Fibroblast of mammary gland (primary cell): ENCODE measurements at regions not wholly inside any gene's neighbourhood (a gene's known extent, or its start where the extent isn't known, plus 50 kb on each side); places are given as distances from the start of the nearest gene placed in this dataset.

Experiments used
- DNase-seq: peaks from one replicate; pipeline ENCODE4 v3.0.0-alpha.2; 2010; ENCODE audit warnings: low read depth
- H3K4me3 ChIP-seq: 2 replicates; pipeline ENCODE4 v1.5.1; 2011; ENCODE audit warnings: low read depth, mild to moderate bottlenecking, low read length, moderate library complexity; ENCODE audit not compliant: control insufficient read depth
- CTCF ChIP-seq: conservative IDR thresholded peaks from 2 replicates; pipeline ENCODE4 v1.5.1; 2011; ENCODE audit warnings: low read depth, low read length, inconsistent platforms; ENCODE audit not compliant: control insufficient read depth, insufficient read depth

- no peak for DNase-seq
- H3K4me3 ChIP-seq: no peak overlapping the region
- TF ChIP-seq CTCF: no peak
These were observed 688.1 kb downstream of the PLA2G4A start for GRCh38 chr1:187516874-187517273.

GRCh38 chr1:187517546-187517945 lies 688.8 kb downstream of the PLA2G4A start:
- no peak for TF ChIP-seq CTCF

GRCh38 chr1:187527346-187527745 lies 698.6 kb downstream of the PLA2G4A start:
- DNase-seq: no peak
- TF ChIP-seq CTCF: no peak

More at GRCh38 chr1:187517546-187517945, 688.8 kb downstream of the PLA2G4A start:
- H3K4me3 ChIP-seq: no peak overlapping the region
- DNase-seq: no peak

GRCh38 chr1:187537936-187538335 lies 709.2 kb downstream of the PLA2G4A start:
- no peak for DNase-seq
- no peak overlapping the region for H3K4me3 ChIP-seq
- no peak for TF ChIP-seq CTCF

More at GRCh38 chr1:187527346-187527745, 698.6 kb downstream of the PLA2G4A start:
- no peak overlapping the region for H3K4me3 ChIP-seq

- no peak overlapping the region for H3K4me3 ChIP-seq
- TF ChIP-seq CTCF: no peak
- DNase-seq: no peak
These were observed 720.8 kb downstream of the PLA2G4A start for GRCh38 chr1:187549540-187549939.

GRCh38 chr1:187551061-187551460 lies 722.3 kb downstream of the PLA2G4A start:
- no peak for TF ChIP-seq CTCF
- no peak overlapping the region for H3K4me3 ChIP-seq
- DNase-seq: no peak

GRCh38 chr1:187563191-187563590 lies 734.4 kb downstream of the PLA2G4A start:
- DNase-seq: no peak
- no peak overlapping the region for H3K4me3 ChIP-seq
- no peak for TF ChIP-seq CTCF
